ENCODE measurements at regions not wholly inside any gene's neighbourhood (a gene's known extent, or its start where the extent isn't known, plus 50 kb on each side); places are given as distances from the start of the nearest gene placed in this dataset.

- TF ChIP-seq CTCF (IDR thresholded peaks at IDR 0.05; ENCODE audit: poor library complexity) (no peak), EZH2 (IDR thresholded peaks at IDR 0.05; ENCODE audit: borderline replicate concordance) (no peak), EZH2phosphoT487 (IDR thresholded peaks at IDR 0.05; ENCODE audit: low read depth, severe bottlenecking, unreplicated experiment) (no peak)
Measured at GRCh38 chr7:33793616-33794015, 111.7 kb upstream of the BMPER start.
